K562 (cell line): ENCODE measurements at regions not wholly inside any gene's neighbourhood (a gene's known extent, or its start where the extent isn't known, plus 50 kb on each side); places are given as distances from the start of the nearest gene placed in this dataset.

Experiments used
- ATAC-seq: fragments of 200-7000 bp; cut with Tn5 transposase; 3 replicates; pipeline ENCODE4 v1.9.1; 2020; ENCODE audit warnings: moderate library complexity
- BruUV-seq: library from RNA; stranded (reverse); fragments of 400-500 nt; replicated peaks from 2 replicates; lab custom pipeline; 2021; lab: Mats Ljungman, UMichigan
- CTCF ChIA-PET: fragments of 300-600 bp; formaldehyde crosslinking; extraction: SDS; loops from one replicate; lab custom pipeline; 2021; ENCODE audit warnings: low intra/inter-chr PET ratio; lab: Yijun Ruan, JAX
- POLR2A ChIA-PET: fragments of 300-600, 350-650 bp; sonication (Branson Sonifier 250); formaldehyde crosslinking; extraction: SDS; loops from one replicate; lab custom pipeline; 2021; ENCODE audit warnings: antibody characterized with exemption, inconsistent platforms; lab: Yijun Ruan, JAX
- DNase-seq, 4 experiments: peaks; one replicate each; pipeline versions ENCODE4 v3.0.0 to v3.0.0-alpha.2; 2011 to 2018; ENCODE audit warnings: low spot score in 3 of 4, mixed read lengths in 3 of 4; ENCODE audit errors: extremely low read depth in 1 of 4
- FAIRE-seq: peaks from 2 replicates; lab custom pipeline; 2011; peaks lifted over from hg19 to GRCh38; lab: Jason Lieb, UNC
- H2AFZ ChIP-seq: 2 replicates; pipeline ENCODE4 v1.6.0; 2011; ENCODE audit warnings: low read depth, low read length, control low read depth, inconsistent platforms
- H3K27ac ChIP-seq: fragments of 200-600 bp; 3 replicates; pipeline ENCODE4 v1.8.0; 2011; ENCODE audit warnings: low read depth, mild to moderate bottlenecking, control low read depth, inconsistent platforms, low read length, moderate library complexity, mixed read lengths; ENCODE audit errors: extremely low read depth
- H3K27me3 ChIP-seq, 2 experiments: fragments of 300-600 bp in 1 of 2; 2 replicates in 1 of 2; 3 replicates in 1 of 2; pipeline versions ENCODE4 v1.6.0 to v1.8.0; 2011; ENCODE audit warnings: inconsistent platforms in 2 of 2, low read length in 2 of 2, mild to moderate bottlenecking in 1 of 2, mixed read lengths in 1 of 2, moderate library complexity in 1 of 2; ENCODE audit not compliant: control insufficient read depth in 2 of 2, insufficient read depth in 2 of 2
- H3K36me3 ChIP-seq: fragments of 300-600 bp; 3 replicates; pipeline ENCODE4 v1.8.0; 2011; ENCODE audit warnings: mild to moderate bottlenecking, low read length, inconsistent platforms; ENCODE audit not compliant: control insufficient read depth, insufficient read depth
- H3K4me1 ChIP-seq, 2 experiments: fragments of 200-600 bp in 1 of 2; replicated peaks in 1 of 2; 2 replicates in 1 of 2; 3 replicates in 1 of 2; pipeline versions ENCODE4 v1.5.1 to v1.8.0; 2011; ENCODE audit warnings: inconsistent platforms in 2 of 2, low read length in 2 of 2, mild to moderate bottlenecking in 1 of 2, mixed read lengths in 1 of 2, moderate library complexity in 1 of 2; ENCODE audit not compliant: control insufficient read depth in 2 of 2, insufficient read depth in 2 of 2
- H3K4me2 ChIP-seq: 2 replicates; pipeline ENCODE4 v1.6.1; 2011; ENCODE audit warnings: low read length, control low read depth, inconsistent platforms, mixed read lengths; ENCODE audit not compliant: insufficient read depth
- H3K4me3 ChIP-seq: fragments of 200-600 bp; sonication (generic), shearing (Covaris generic); 2 replicates; pipeline ENCODE4 v1.5.1; 2016; ENCODE audit warnings: control low read depth, inconsistent platforms
- H3K79me2 ChIP-seq: fragments of 200-600 bp; 3 replicates; pipeline ENCODE4 v1.8.0; 2011; ENCODE audit warnings: low read length, inconsistent platforms; ENCODE audit not compliant: control insufficient read depth, insufficient read depth
- H3K9ac ChIP-seq, 2 experiments: 2 replicates each; pipeline versions ENCODE4 v1.6.0 to v1.6.1; 2011; ENCODE audit warnings: low read depth in 2 of 2, low read length in 2 of 2, control low read depth in 1 of 2, inconsistent platforms in 1 of 2, mild to moderate bottlenecking in 1 of 2, mixed read lengths in 1 of 2; ENCODE audit not compliant: insufficient read depth in 1 of 2
- H3K9me1 ChIP-seq: one replicate; pipeline ENCODE4 v1.6.0; 2011; ENCODE audit warnings: inconsistent platforms, mild to moderate bottlenecking, low read length, moderate library complexity; ENCODE audit not compliant: control insufficient read depth, insufficient read depth
- H3K9me3 ChIP-seq: replicated peaks from 2 replicates; pipeline ENCODE4 v1.5.1; 2011; ENCODE audit warnings: low read depth, low read length, inconsistent platforms; ENCODE audit not compliant: control insufficient read depth, insufficient read depth
- H4K20me1 ChIP-seq: replicated peaks from 2 replicates; pipeline ENCODE4 v1.6.1; 2011; ENCODE audit warnings: low read length, inconsistent platforms, mixed read lengths; ENCODE audit not compliant: control insufficient read depth, insufficient read depth
- CBFA2T2 ChIP-seq: fragments of 450-650 bp; conservative IDR thresholded peaks from 2 replicates; pipeline ENCODE4 v1.6.1; 2017; ENCODE audit warnings: mild to moderate bottlenecking
- HNRNPK ChIP-seq: fragments of 200-400 bp; formaldehyde crosslinking; IDR thresholded peaks from one replicate; pipeline ENCODE4 v1.6.1; 2018; ENCODE audit warnings: mild to moderate bottlenecking, low read depth, low read length; ENCODE audit not compliant: poor library complexity, severe bottlenecking
- MAFG ChIP-seq: fragments of 450-650 bp; conservative IDR thresholded peaks from 2 replicates; pipeline ENCODE4 v1.6.1; 2016; ENCODE audit warnings: missing genetic modification characterization, missing compliant biosample characterization
- MAFK ChIP-seq: IDR thresholded peaks from 2 replicates; pipeline ENCODE4 v1.6.1; 2011; ENCODE audit warnings: low read length, improper control_type of control experiment
- ZC3H8 ChIP-seq: fragments of 450-650 bp; IDR thresholded peaks from 2 replicates; pipeline ENCODE4 v1.6.1; 2017
- ZKSCAN1 ChIP-seq: fragments of 150-350 bp; IDR thresholded peaks from 2 replicates; pipeline ENCODE4 v1.6.1; 2016; ENCODE audit warnings: low read depth, low read length
- WGBS: fragments of 100-300 bp; shearing (Covaris generic); methylation state at CpG from one replicate; pipeline ENCODE4 v1.1.6; 2016; ENCODE audit warnings: low coverage, mixed read lengths; ENCODE audit not compliant: insufficient coverage; ENCODE audit errors: missing lambda C conversion rate; 5-methylcytosine and 5-hydroxymethylcytosine counted together
- in situ Hi-C: fragments of 300-500 bp; cut with MboI; formaldehyde crosslinking; loops from 4 replicates; pipeline ENCODE4 v1.15.0; 2018; ENCODE audit warnings: inconsistent platforms, mixed read lengths
- intact Hi-C: fragments of 100-400 bp; cut with micrococcal nuclease; formaldehyde crosslinking; loops from 2 replicates; pipeline ENCODE4 v1.14.2; 2022

GRCh38 chr11:81989093-81989492 is 744.6 kb downstream of the FAM181B start (continued):
- TF ChIP-seq CBFA2T2 (no peak), ZC3H8 (no peak), HNRNPK (no peak)

- Histone ChIP-seq H4K20me1 (no peaks in the 10 kb centered on the region), H3K9me3 (no peaks in the 10 kb centered on the region), H3K27ac (no peak overlapping the region), H3K4me2 (no peak overlapping the region), H3K79me2 (no peaks in the 10 kb centered on the region), H3K36me3 (no peaks in the 10 kb centered on the region), H3K4me1 (no peaks in the 10 kb centered on the region), H3K27me3 (no peaks in the 10 kb centered on the region), H3K4me3 (no peak overlapping the region), H2AFZ (no peak overlapping the region), H3K9me1 (no peaks in the 10 kb centered on the region), H3K9ac (no peak overlapping the region)
- ATAC-seq, result no peak
- no peak for DNase-seq
- ChIA-PET CTCF (no interaction called here), POLR2A (no interaction called here)
- 0% methylated on average over 3 of the region's 3 CpGs for WGBS
- TF ChIP-seq MAFG (tag), result peak; percentile 21; the same call in 1 of the 2 replicates
- 0 out of 2 replicates have a peak, but pooled peaks have one; percentile 12 for TF ChIP-seq MAFK
- no peak for TF ChIP-seq ZKSCAN1
- intact Hi-C loops, result no loop called here
- in situ Hi-C loops, result no loop called here
- FAIRE-seq, result no peak
- no TSS peak for BruUV-seq
These were observed 745.7 kb downstream of the FAM181B start for GRCh38 chr11:81987829-81988472.
